Kidney (tissue), 13 donors: ENCODE measurements at regions not wholly inside any gene's neighbourhood (a gene's known extent, or its start where the extent isn't known, plus 50 kb on each side); places are given as distances from the start of the nearest gene placed in this dataset.

Source experiments
- DNase-seq, 5 donors: peaks; one replicate each; pipeline ENCODE4 v3.0.0-alpha.2; 2013 to 2020
- FAIRE-seq: peaks from 2 replicates; lab custom pipeline; 2012; peaks lifted over from hg19 to GRCh38; lab: Jason Lieb, UNC
- H3K27ac ChIP-seq, 2 donors: one replicate each; pipeline ENCODE4 v1.7.0; 2013; ENCODE audit warnings: low read depth in 2 of 2, low read length in 2 of 2, inconsistent platforms in 1 of 2
- H3K27me3 ChIP-seq: one replicate; pipeline ENCODE4 v1.7.1; 2013; ENCODE audit warnings: low read length, inconsistent platforms; ENCODE audit not compliant: control insufficient read depth, insufficient read depth
- H3K36me3 ChIP-seq, 3 donors: one replicate each; pipeline versions ENCODE4 v1.7.0 to v1.7.1; 2013; ENCODE audit warnings: low read length in 3 of 3, control low read depth in 1 of 3, inconsistent platforms in 1 of 3; ENCODE audit not compliant: insufficient read depth in 3 of 3, control insufficient read depth in 2 of 3
- H3K4me1 ChIP-seq, 3 donors: one replicate each; pipeline versions ENCODE4 v1.7.0 to v1.7.1; 2013; ENCODE audit warnings: low read length in 3 of 3, inconsistent platforms in 1 of 3, low read depth in 1 of 3; ENCODE audit not compliant: control insufficient read depth in 2 of 3, insufficient read depth in 2 of 3
- H3K4me3 ChIP-seq, 3 donors: one replicate each; pipeline versions ENCODE4 v1.7.0 to v1.8.1; 2013; ENCODE audit warnings: low read length in 3 of 3, control low read depth in 1 of 3, inconsistent platforms in 1 of 3
- H3K9ac ChIP-seq, 3 donors: one replicate each; pipeline versions ENCODE4 v1.7.0 to v1.7.1; 2013; ENCODE audit warnings: low read length in 3 of 3, control low read depth in 1 of 3, inconsistent platforms in 1 of 3
- H3K9me3 ChIP-seq, 3 donors: one replicate each; pipeline versions ENCODE4 v1.7.0 to v1.7.1; 2013; ENCODE audit warnings: low read length in 3 of 3, control low read depth in 1 of 3, inconsistent platforms in 1 of 3; ENCODE audit not compliant: control insufficient read depth in 2 of 3, insufficient read depth in 1 of 3
- CTCF ChIP-seq: IDR thresholded peaks from 3 replicates; pipeline ENCODE4 v1.5.1; 2012; ENCODE audit warnings: mild to moderate bottlenecking, moderate library complexity, borderline replicate concordance; ENCODE audit not compliant: insufficient read depth; ENCODE audit errors: extremely low read depth
- intact Hi-C: fragments of 100-400 bp; cut with DNase I; formaldehyde crosslinking; loops from one replicate; pipeline ENCODE4 v1.11.1; 2022
- donor health status: control.
- donor health status: control.
- donor health status: control.
- donor health status: control.
- donor health status: control.
- donor health status: DM: yes; HTN: yes; CAD: no.
- donor health status: Normal renal cell carcinoma (clear cell type).

GRCh38 chr9:82081496-82081895, 92.9 kb downstream of the SPATA31D1 start:
- Histone ChIP-seq H3K27me3 (no peaks in the 10 kb centered on the region), H3K4me1 (no peaks in the 10 kb centered on the region), H3K4me3 (no peak overlapping the region), H3K27ac (no peak overlapping the region), H3K9me3 (no peaks in the 10 kb centered on the region), H3K9ac (no peak overlapping the region), H3K36me3 (no peaks in the 10 kb centered on the region)
- TF ChIP-seq CTCF: no peak
- FAIRE-seq (no peak), DNase-seq (no peak)
- intact Hi-C loops: no loop called here

DNA sequence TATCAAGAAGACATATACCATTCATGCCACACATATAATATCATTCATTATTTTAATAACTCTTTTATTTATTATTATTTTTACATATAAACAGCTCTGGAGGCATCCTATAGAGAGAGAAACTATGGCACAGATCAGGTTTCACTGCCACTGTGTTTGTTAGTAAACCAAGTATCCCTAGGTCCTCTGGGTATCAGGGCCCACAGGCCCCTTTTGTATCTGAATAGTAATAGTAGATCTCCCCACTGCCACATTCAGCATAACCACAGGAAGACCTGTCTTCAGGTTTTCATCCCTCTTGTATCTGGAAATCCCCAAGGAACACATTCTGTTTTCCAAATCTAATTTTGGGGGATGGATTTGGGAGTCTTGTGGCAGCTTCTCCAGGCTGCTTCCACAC, 94.0 kb downstream of the SPATA31D1 start:
- no peak overlapping the region for H3K9ac ChIP-seq
- no peak overlapping the region for H3K4me3 ChIP-seq
- FAIRE-seq: no peak
- no peaks in the 10 kb centered on the region for H3K36me3 ChIP-seq
- H3K9me3 ChIP-seq: no peaks in the 10 kb centered on the region
- H3K27ac ChIP-seq: no peak overlapping the region
- no peaks in the 10 kb centered on the region for H3K4me1 ChIP-seq
- intact Hi-C loops: no loop called here
- TF ChIP-seq CTCF: no peak
- no peaks in the 10 kb centered on the region for H3K27me3 ChIP-seq
- no peak for DNase-seq

DNA sequence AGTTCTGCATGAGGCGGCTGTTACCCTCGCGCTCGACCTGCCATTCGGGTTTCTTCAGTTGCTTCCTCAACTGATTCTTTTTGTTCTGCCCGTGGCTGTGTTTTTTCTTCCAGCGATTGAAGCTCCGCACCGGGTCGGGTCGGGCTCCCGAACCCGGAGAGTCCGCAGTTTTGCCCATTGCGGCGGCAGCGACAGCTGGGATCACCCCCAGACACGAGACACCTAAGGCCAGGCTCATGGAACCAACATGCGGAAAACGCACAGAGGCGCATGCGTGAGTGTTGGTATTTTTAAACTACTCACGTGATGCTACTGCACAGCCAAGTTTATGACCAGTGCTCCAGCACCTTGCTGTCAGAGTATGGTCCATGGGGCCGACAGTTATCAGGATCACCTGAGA, 100.0 kb downstream of the SPATA31D1 start:
- H3K36me3 ChIP-seq: no peaks in the 10 kb centered on the region
- no peaks in the 10 kb centered on the region for H3K9me3 ChIP-seq
- no peak for TF ChIP-seq CTCF
- no peak overlapping the region for H3K27ac ChIP-seq
- H3K4me1 ChIP-seq: no peaks in the 10 kb centered on the region
- no peak for DNase-seq
- no peaks in the 10 kb centered on the region for H3K27me3 ChIP-seq
- intact Hi-C loops: no loop called here
- no peak overlapping the region for H3K9ac ChIP-seq
- no peak overlapping the region for H3K4me3 ChIP-seq
- FAIRE-seq: no peak

- Histone ChIP-seq H3K27ac (no peak overlapping the region), H3K9me3 (no peaks in the 10 kb centered on the region), H3K4me3 (no peak overlapping the region), H3K9ac (no peak overlapping the region), H3K27me3 (no peaks in the 10 kb centered on the region), H3K4me1 (no peaks in the 10 kb centered on the region), H3K36me3 (no peaks in the 10 kb centered on the region)
- DNase-seq (no peak), FAIRE-seq (no peak)
- intact Hi-C loops: no loop called here
- no peak for TF ChIP-seq CTCF
Measured at GRCh38 chr9:82090046-82090445, 101.5 kb downstream of the SPATA31D1 start.
